ENCODE measurements at regions not wholly inside any gene's neighbourhood (a gene's known extent, or its start where the extent isn't known, plus 50 kb on each side); places are given as distances from the start of the nearest gene placed in this dataset.
"Not testable (repeated sequence)": the region's sequence is repeated elsewhere in the genome, so short reads cannot be mapped to it uniquely, and the experiment has no call there.

DNA sequence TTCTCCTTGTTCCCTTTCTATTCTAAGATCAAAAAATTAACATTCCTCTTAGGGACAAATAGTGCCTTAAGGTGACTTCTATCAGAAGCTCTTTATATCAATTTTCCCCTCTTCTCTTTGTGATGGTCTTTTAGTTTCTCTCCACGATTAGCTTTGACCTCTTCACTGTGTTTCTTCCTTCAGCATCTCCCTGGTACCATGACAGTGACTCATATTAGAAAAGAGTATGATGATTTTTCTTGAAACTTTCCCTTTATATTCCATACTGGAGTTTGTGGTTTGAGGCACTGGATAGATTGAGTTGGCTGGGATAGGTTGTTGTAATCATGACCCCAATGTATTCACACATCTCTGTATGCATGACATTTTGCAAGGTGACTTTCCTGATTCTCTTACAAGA is 335.6 kb upstream of the GLI3 start:
- H3K27ac ChIP-seq (ENCODE audit: low read depth, low read length, severe bottlenecking) = no peak overlapping the region
- no peak overlapping the region for H3K4me3 ChIP-seq (ENCODE audit: extremely low read depth, insufficient read depth, low read length, poor library complexity, severe bottlenecking)
- H3K4me1 ChIP-seq (ENCODE audit: control insufficient read depth, insufficient read depth, low read length, poor library complexity, severe bottlenecking) = no peaks in the 10 kb centered on the region
- H3K9me3 ChIP-seq (ENCODE audit: control insufficient read depth, low read length) = no peaks in the 10 kb centered on the region
- H3K36me3 ChIP-seq (ENCODE audit: control insufficient read depth, insufficient read depth, low read length) = no peaks in the 10 kb centered on the region
- no CpG with 5 or more reads among the region's 1 CpG for WGBS, 2 experiments (ENCODE audit: insufficient coverage in 2 of 2)

DNA sequence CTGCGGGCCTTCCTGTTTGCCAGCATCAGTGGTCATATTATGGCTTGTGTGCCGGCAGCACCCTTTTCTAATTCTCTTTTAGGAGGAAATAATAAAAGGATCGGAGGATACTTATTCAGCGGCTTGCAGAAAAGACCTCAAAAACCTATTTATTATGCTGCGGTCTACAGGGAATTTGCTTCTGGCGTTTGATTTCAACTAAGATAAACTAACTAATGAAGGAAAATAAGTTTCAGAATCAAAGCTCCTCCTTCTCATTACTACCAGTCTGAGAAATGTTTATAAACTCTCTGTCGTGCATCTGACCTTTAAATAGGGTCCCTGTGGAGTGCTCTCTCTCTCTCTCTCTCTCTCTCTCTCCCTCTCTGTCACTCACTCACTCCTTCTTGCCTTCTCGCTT is 335.0 kb upstream of the GLI3 start:
- 92 to 93% methylated on average over 3 to 5 of the region's 8 CpGs for WGBS, 2 experiments (ENCODE audit: insufficient coverage in 2 of 2)

DNA sequence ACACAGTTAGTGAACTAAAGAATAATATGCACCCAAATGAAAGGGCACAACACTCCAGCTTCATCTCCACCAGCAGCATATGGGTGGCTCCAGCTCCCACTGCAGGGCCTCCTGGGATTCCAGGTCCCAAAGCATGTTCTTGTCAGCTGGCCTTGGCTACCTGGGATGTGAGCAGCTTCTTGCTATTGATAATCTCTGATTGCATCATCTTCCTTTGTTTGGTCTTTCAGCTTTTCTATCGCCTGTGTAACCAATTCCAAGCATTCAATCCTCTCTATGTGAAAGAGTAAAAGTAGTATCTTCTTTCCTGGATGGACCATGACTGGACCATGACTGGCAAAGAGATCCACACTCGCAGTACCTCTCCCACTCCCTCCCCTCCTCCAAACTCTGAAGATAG is 333.9 kb upstream of the GLI3 start:
- H3K4me1 ChIP-seq (ENCODE audit: control insufficient read depth, insufficient read depth, low read length, poor library complexity, severe bottlenecking) = no peaks in the 10 kb centered on the region
- no CpG with 5 or more reads among the region's 2 CpGs for WGBS, 2 experiments (ENCODE audit: insufficient coverage in 2 of 2)
- H3K36me3 ChIP-seq (ENCODE audit: control insufficient read depth, insufficient read depth, low read length) = no peaks in the 10 kb centered on the region
- no peaks in the 10 kb centered on the region for H3K9me3 ChIP-seq (ENCODE audit: control insufficient read depth, low read length)
- H3K27ac ChIP-seq (ENCODE audit: low read depth, low read length, severe bottlenecking) = no peak overlapping the region
- H3K4me3 ChIP-seq (ENCODE audit: extremely low read depth, insufficient read depth, low read length, poor library complexity, severe bottlenecking) = no peak overlapping the region

More for the DNA sequence above, 335.0 kb upstream of the GLI3 start:
- Histone ChIP-seq H3K4me3 (ENCODE audit: extremely low read depth, insufficient read depth, low read length, poor library complexity, severe bottlenecking) (no peak overlapping the region), H3K9me3 (ENCODE audit: control insufficient read depth, low read length) (no peaks in the 10 kb centered on the region), H3K4me1 (ENCODE audit: control insufficient read depth, insufficient read depth, low read length, poor library complexity, severe bottlenecking) (no peaks in the 10 kb centered on the region), H3K36me3 (ENCODE audit: control insufficient read depth, insufficient read depth, low read length) (no peaks in the 10 kb centered on the region), H3K27ac (ENCODE audit: low read depth, low read length, severe bottlenecking) (no peak overlapping the region)

DNA sequence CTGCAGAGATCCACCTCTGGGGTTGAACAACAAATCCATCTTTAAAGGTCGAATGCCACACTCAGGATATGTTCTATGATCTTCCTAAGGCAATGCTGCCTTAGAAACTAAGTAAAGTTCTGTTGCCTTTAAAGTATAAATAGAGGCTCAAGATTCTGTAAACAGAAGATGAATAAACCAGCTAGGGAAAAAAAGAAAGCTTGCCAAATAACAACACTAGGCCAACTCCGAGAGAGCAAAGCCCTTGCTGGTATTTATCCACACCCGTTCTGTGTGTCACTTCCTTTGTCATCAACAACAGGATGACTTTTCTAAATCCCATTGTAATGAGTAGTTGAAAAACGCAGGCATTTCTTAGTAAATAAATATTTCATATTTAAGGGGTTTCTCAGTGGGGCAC is 330.0 kb upstream of the GLI3 start:
- H3K27ac ChIP-seq (ENCODE audit: low read depth, low read length, severe bottlenecking) = no peak overlapping the region
- H3K36me3 ChIP-seq (ENCODE audit: control insufficient read depth, insufficient read depth, low read length) = no peaks in the 10 kb centered on the region
- WGBS, 2 experiments (ENCODE audit: insufficient coverage in 2 of 2) = 100% methylated on average over 1 of the region's 4 CpGs; no CpG with 5 or more reads in 1 of the 2 experiments
- H3K9me3 ChIP-seq (ENCODE audit: control insufficient read depth, low read length) = no peaks in the 10 kb centered on the region
- no peaks in the 10 kb centered on the region for H3K4me1 ChIP-seq (ENCODE audit: control insufficient read depth, insufficient read depth, low read length, poor library complexity, severe bottlenecking)
- H3K4me3 ChIP-seq (ENCODE audit: extremely low read depth, insufficient read depth, low read length, poor library complexity, severe bottlenecking) = no peak overlapping the region

DNA sequence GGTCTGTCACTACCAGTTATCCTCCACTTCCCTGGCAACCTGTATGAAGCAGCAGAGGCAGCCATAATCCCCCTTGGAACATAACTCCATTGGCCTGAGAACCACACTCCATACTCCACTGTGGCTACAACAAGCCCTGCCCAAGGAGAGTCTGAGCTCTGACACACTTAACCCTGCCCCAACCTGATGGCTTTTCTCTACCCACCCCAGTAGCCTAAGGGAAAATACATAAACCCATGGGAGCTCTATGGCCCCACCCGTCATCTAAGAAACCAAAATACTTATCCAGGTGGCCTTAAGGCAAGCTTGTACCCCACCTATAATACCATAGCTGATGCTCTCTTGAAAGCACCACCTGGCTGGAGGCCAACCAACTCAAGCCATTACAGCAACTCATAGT is 324.8 kb upstream of the GLI3 start:
- Histone ChIP-seq H3K4me1 (ENCODE audit: control insufficient read depth, insufficient read depth, low read length, poor library complexity, severe bottlenecking) (no peaks in the 10 kb centered on the region), H3K27ac (ENCODE audit: low read depth, low read length, severe bottlenecking) (no peak overlapping the region), H3K9me3 (ENCODE audit: control insufficient read depth, low read length) (no peaks in the 10 kb centered on the region), H3K36me3 (ENCODE audit: control insufficient read depth, insufficient read depth, low read length) (no peaks in the 10 kb centered on the region), H3K4me3 (ENCODE audit: extremely low read depth, insufficient read depth, low read length, poor library complexity, severe bottlenecking) (no peak overlapping the region)
- 100% methylated on average over 1 of the region's 1 CpG; no CpG with 5 or more reads in 1 of the 2 experiments for WGBS, 2 experiments (ENCODE audit: insufficient coverage in 2 of 2)

DNA sequence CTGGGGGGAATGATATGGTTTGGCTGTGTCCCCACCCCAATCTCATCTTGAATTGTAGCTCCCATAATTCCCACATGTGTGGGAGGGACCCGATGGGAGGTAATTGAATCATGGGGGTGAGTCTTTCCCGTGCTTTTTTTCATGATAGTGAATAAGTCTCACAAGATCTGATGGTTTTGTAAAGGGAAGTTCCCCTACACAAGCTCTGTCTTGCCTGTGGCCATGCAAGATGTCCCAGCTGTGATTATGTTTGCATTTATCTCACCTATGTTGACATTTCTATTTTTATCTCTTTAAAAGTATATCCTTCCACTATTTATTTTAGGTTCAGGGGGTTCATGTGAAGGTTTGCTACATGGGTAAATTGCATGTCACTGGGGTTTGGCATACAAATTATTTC is 323.9 kb upstream of the GLI3 start:
- no CpG with 5 or more reads among the region's 2 CpGs for WGBS, 2 experiments (ENCODE audit: insufficient coverage in 2 of 2)
- no peak overlapping the region for H3K4me3 ChIP-seq (ENCODE audit: extremely low read depth, insufficient read depth, low read length, poor library complexity, severe bottlenecking)
- no peaks in the 10 kb centered on the region for H3K36me3 ChIP-seq (ENCODE audit: control insufficient read depth, insufficient read depth, low read length)
- H3K9me3 ChIP-seq (ENCODE audit: control insufficient read depth, low read length) = peaks cover 1% of the 10 kb centered on the region
- no peaks in the 10 kb centered on the region for H3K4me1 ChIP-seq (ENCODE audit: control insufficient read depth, insufficient read depth, low read length, poor library complexity, severe bottlenecking)
- no peak overlapping the region for H3K27ac ChIP-seq (ENCODE audit: low read depth, low read length, severe bottlenecking)

DNA sequence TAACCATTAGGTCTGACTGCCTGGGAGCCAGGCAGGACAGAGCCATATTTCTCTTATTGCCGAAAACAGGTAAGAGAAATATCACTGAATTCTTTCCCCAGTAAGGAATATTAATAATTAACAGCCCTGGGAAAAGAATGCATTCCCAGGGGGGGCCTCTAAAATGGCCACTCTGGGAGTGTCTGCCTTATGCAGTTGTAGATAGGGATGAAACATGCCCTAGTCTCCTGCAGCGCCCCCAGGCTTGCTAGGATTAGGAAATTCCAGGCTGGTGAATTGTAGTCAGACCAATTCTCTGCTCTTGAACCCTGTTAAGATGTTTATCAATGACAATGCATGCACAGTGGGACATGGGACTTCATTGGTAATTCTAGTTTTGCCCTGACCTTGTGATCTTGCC is 317.9 kb upstream of the GLI3 start:
- 100% methylated on average over 1 of the region's 2 CpGs for WGBS, 2 experiments (ENCODE audit: insufficient coverage in 2 of 2)

DNA sequence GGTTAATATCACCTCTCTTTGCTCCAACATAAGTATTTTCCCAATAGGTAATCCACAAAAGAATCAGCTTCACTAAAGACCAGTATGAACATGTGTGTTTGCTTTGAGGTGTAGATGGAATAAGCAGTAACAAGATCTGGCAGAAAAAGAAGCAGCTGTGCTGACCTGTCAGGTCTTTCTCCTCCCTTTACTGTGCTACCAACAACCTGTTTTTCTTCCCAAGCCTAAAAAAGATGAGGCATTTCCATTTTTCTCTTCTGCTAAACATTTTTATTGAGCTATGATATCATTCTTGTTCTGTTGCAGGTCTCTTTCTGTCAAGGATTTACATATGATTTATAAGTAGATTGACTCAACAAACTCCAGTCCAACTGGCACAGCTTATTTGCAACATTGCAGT is 315.2 kb upstream of the GLI3 start:
- H3K36me3 ChIP-seq (ENCODE audit: control insufficient read depth, insufficient read depth, low read length) = no peaks in the 10 kb centered on the region
- peaks cover 31% of the 10 kb centered on the region for H3K9me3 ChIP-seq (ENCODE audit: control insufficient read depth, low read length)
- no peaks in the 10 kb centered on the region for H3K4me1 ChIP-seq (ENCODE audit: control insufficient read depth, insufficient read depth, low read length, poor library complexity, severe bottlenecking)
- H3K27ac ChIP-seq (ENCODE audit: low read depth, low read length, severe bottlenecking) = no peak overlapping the region
- no peak overlapping the region for H3K4me3 ChIP-seq (ENCODE audit: extremely low read depth, insufficient read depth, low read length, poor library complexity, severe bottlenecking)

More for the DNA sequence above, 317.9 kb upstream of the GLI3 start:
- H3K4me3 ChIP-seq (ENCODE audit: extremely low read depth, insufficient read depth, low read length, poor library complexity, severe bottlenecking); H3K36me3 ChIP-seq (ENCODE audit: control insufficient read depth, insufficient read depth, low read length); H3K27ac ChIP-seq (ENCODE audit: low read depth, low read length, severe bottlenecking); H3K4me1 ChIP-seq (ENCODE audit: control insufficient read depth, insufficient read depth, low read length, poor library complexity, severe bottlenecking): not testable (repeated sequence)
- H3K9me3 ChIP-seq (ENCODE audit: control insufficient read depth, low read length) = peaks cover 21% of the 10 kb centered on the region

DNA sequence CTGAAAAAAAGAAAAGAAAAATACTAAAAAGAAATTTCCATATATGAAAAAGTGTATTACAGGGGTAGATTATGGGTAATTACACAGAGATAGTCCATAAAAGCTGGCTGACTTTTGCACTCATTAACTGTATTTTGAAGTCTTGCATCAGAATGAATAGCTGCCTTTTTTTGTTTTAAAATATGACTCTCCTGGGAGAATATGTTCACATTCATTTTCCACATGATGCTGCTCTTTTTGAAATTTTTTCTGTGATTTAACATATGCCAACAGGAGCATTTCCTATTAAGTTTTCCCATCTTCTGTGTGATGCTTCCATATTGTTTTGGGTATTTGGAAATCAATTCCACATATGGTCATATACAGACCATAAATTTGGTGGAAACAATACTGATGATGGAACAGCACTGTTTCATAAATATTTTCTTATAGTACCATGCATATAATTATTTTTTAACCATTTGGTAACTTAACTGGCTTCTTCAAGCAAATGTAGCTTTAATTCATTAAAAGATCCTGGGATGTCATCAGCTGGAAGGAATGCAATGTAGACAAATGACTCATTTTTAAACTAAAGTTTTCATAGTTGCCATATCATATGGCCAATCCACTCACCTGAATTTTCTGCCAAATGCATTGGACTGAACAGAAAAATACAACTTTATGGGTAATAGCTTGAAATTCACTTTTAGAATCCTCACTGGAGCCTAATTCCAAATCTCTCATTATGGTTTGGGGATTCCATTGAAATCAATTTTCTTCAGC is 313.9 kb upstream of the GLI3 start:
- Histone ChIP-seq H3K36me3 (ENCODE audit: control insufficient read depth, insufficient read depth, low read length) (no peaks in the 10 kb centered on the region), H3K27ac (ENCODE audit: low read depth, low read length, severe bottlenecking) (no peak overlapping the region), H3K4me3 (ENCODE audit: extremely low read depth, insufficient read depth, low read length, poor library complexity, severe bottlenecking) (no peak overlapping the region), H3K4me1 (ENCODE audit: control insufficient read depth, insufficient read depth, low read length, poor library complexity, severe bottlenecking) (no peaks in the 10 kb centered on the region), H3K9me3 (ENCODE audit: control insufficient read depth, low read length) (peaks cover 37% of the 10 kb centered on the region)

DNA sequence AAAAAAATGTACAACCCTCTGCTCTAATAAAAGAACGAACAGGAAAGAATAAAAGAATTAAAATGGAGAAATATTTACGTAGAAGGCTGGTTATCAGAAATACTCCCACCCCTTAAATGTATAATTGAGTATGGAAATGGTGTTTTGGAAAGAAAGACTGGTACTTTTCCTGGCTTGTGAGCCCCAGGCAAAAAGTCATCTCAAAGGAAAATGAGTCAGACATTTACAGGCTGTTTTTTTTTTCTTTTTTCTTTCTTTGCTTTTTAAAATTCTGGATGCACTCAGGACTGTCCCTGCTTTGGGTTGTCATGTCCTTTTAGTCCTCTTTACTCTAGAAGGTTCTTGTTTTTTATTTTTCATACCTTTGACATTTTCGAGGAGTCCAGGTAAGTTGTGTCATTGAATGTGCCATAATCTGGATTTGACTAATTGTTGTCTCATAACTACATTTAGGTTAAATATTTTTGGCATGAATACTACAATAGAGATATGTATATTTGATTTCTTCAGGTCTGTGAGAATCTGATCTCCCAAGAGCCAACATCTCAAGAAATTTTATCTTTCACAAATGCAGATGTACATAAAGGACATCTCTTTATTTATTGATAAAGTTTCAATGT is 313.0 kb upstream of the GLI3 start:
- H3K27ac ChIP-seq (ENCODE audit: low read depth, low read length, severe bottlenecking) = no peak overlapping the region
- peaks cover 31% of the 10 kb centered on the region for H3K9me3 ChIP-seq (ENCODE audit: control insufficient read depth, low read length)
- no peak overlapping the region for H3K4me3 ChIP-seq (ENCODE audit: extremely low read depth, insufficient read depth, low read length, poor library complexity, severe bottlenecking)
- H3K36me3 ChIP-seq (ENCODE audit: control insufficient read depth, insufficient read depth, low read length) = no peaks in the 10 kb centered on the region
- WGBS, 2 experiments (ENCODE audit: insufficient coverage in 2 of 2) = no CpG with 5 or more reads among the region's 3 CpGs
- no peaks in the 10 kb centered on the region for H3K4me1 ChIP-seq (ENCODE audit: control insufficient read depth, insufficient read depth, low read length, poor library complexity, severe bottlenecking)

DNA sequence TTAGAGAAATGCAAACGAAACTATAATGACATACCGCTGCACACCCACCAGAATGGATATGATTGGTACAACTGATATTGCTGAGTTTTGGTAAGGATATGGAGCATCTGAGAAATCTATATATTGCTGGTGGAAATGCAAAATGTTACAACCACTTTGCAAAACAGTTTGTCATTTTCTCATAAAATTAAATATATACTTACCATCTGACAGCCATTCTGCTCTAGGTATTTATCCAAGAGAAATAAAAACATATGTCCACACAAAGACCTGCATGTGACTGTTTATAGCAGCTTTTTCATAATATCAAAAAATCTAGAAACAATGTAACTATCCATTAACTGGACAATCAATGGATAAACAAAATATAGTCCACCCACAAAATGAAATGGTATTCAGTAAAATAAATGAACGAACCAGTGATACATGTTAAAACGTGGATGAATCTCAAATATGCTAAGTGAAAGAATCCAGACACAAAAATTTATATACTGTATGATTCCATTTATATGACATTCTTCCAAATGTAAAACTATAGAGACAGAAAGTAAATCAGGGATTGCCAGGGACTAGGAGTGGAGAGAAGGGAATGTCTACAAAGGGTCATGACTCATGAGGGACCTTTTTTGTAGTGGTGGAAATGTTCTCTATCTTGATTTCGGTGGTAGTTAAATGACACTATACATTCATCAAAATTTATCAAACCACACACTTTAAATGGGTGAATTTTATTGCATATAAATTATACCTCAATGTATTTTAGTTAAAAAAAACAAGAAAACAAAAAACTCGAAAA is 312.0 kb upstream of the GLI3 start:
- Histone ChIP-seq H3K9me3 (ENCODE audit: control insufficient read depth, low read length) (peaks cover 33% of the 10 kb centered on the region), H3K36me3 (ENCODE audit: control insufficient read depth, insufficient read depth, low read length) (no peaks in the 10 kb centered on the region), H3K4me3 (ENCODE audit: extremely low read depth, insufficient read depth, low read length, poor library complexity, severe bottlenecking) (no peak overlapping the region), H3K4me1 (ENCODE audit: control insufficient read depth, insufficient read depth, low read length, poor library complexity, severe bottlenecking) (no peaks in the 10 kb centered on the region), H3K27ac (ENCODE audit: low read depth, low read length, severe bottlenecking) (no peak overlapping the region)
- 100% methylated on average over 1 of the region's 6 CpGs; no CpG with 5 or more reads in 1 of the 2 experiments for WGBS, 2 experiments (ENCODE audit: insufficient coverage in 2 of 2)

All from mesodermal cell (in vitro differentiated cells).